ENCODE measurements at regions not wholly inside any gene's neighbourhood (a gene's known extent, or its start where the extent isn't known, plus 50 kb on each side); places are given as distances from the start of the nearest gene placed in this dataset.
"Not testable (repeated sequence)": the region's sequence is repeated elsewhere in the genome, so short reads cannot be mapped to it uniquely, and the experiment has no call there.

GRCh38 chr3:4062621-4063020, 240.5 kb upstream of the SETMAR start:
- Histone ChIP-seq H3K9ac (ENCODE audit: low read length in 5 of 5) (no peak overlapping the region), H3K4me3 (ENCODE audit: low read depth in 1 of 5, low read length in 5 of 5) (no peak overlapping the region), H3K27me3 (ENCODE audit: control insufficient read depth in 5 of 5, insufficient read depth in 4 of 5, low read length in 5 of 5) (no peaks in the 10 kb centered on the region), H3K9me3 (ENCODE audit: control insufficient read depth in 5 of 5, low read length in 5 of 5) (no peaks in the 10 kb centered on the region), H3K36me3 (ENCODE audit: control insufficient read depth in 5 of 5, insufficient read depth in 5 of 5, low read length in 5 of 5) (peaks cover 0 to 2% (median 0%) of the 10 kb centered on the region in 5 donors), H3K27ac (ENCODE audit: low read depth, low read length) (no peak overlapping the region), H3K4me1 (ENCODE audit: control insufficient read depth in 5 of 5, insufficient read depth in 5 of 5, low read length in 5 of 5) (peaks cover 0 to 12% (median 0%) of the 10 kb centered on the region in 5 donors)

GRCh38 chr3:4063916-4064574, 239.1 kb upstream of the SETMAR start:
- H3K27me3 ChIP-seq (ENCODE audit: control insufficient read depth in 5 of 5, insufficient read depth in 4 of 5, low read length in 5 of 5) = no peaks in the 10 kb centered on the region
- H3K4me1 ChIP-seq (ENCODE audit: control insufficient read depth in 5 of 5, insufficient read depth in 5 of 5, low read length in 5 of 5) = peaks cover 0 to 12% (median 0%) of the 10 kb centered on the region in 5 donors
- H3K36me3 ChIP-seq (ENCODE audit: control insufficient read depth in 5 of 5, insufficient read depth in 5 of 5, low read length in 5 of 5) = peaks cover 0 to 5% (median 0%) of the 10 kb centered on the region in 5 donors
- no peaks in the 10 kb centered on the region for H3K9me3 ChIP-seq (ENCODE audit: control insufficient read depth in 5 of 5, low read length in 5 of 5)
- no peak overlapping the region for H3K9ac ChIP-seq (ENCODE audit: low read length in 5 of 5)
- no peak overlapping the region for H3K27ac ChIP-seq (ENCODE audit: low read depth, low read length)
- no peak overlapping the region for H3K4me3 ChIP-seq (ENCODE audit: low read depth in 1 of 5, low read length in 5 of 5)

GRCh38 chr3:4065085-4065484, 238.1 kb upstream of the SETMAR start:
- Histone ChIP-seq H3K4me1 (ENCODE audit: control insufficient read depth in 5 of 5, insufficient read depth in 5 of 5, low read length in 5 of 5) (peaks cover 0 to 8% (median 0%) of the 10 kb centered on the region in 5 donors), H3K27me3 (ENCODE audit: control insufficient read depth in 5 of 5, insufficient read depth in 4 of 5, low read length in 5 of 5) (no peaks in the 10 kb centered on the region), H3K9me3 (ENCODE audit: control insufficient read depth in 5 of 5, low read length in 5 of 5) (no peaks in the 10 kb centered on the region), H3K4me3 (ENCODE audit: low read depth in 1 of 5, low read length in 5 of 5) (no peak overlapping the region), H3K9ac (ENCODE audit: low read length in 5 of 5) (no peak overlapping the region), H3K27ac (ENCODE audit: low read depth, low read length) (no peak overlapping the region), H3K36me3 (ENCODE audit: control insufficient read depth in 5 of 5, insufficient read depth in 5 of 5, low read length in 5 of 5) (peaks cover 0 to 5% (median 0%) of the 10 kb centered on the region in 5 donors)

GRCh38 chr3:4065554-4065953, 237.6 kb upstream of the SETMAR start:
- H3K27me3 ChIP-seq (ENCODE audit: control insufficient read depth in 5 of 5, insufficient read depth in 4 of 5, low read length in 5 of 5) = no peaks in the 10 kb centered on the region
- peaks cover 0 to 6% (median 0%) of the 10 kb centered on the region in 5 donors for H3K4me1 ChIP-seq (ENCODE audit: control insufficient read depth in 5 of 5, insufficient read depth in 5 of 5, low read length in 5 of 5)
- no peaks in the 10 kb centered on the region for H3K9me3 ChIP-seq (ENCODE audit: control insufficient read depth in 5 of 5, low read length in 5 of 5)
- H3K4me3 ChIP-seq (ENCODE audit: low read depth in 1 of 5, low read length in 5 of 5) = no peak overlapping the region
- peaks cover 0 to 5% (median 0%) of the 10 kb centered on the region in 5 donors for H3K36me3 ChIP-seq (ENCODE audit: control insufficient read depth in 5 of 5, insufficient read depth in 5 of 5, low read length in 5 of 5)
- no peak overlapping the region for H3K9ac ChIP-seq (ENCODE audit: low read length in 5 of 5)
- no peak overlapping the region for H3K27ac ChIP-seq (ENCODE audit: low read depth, low read length)

- Histone ChIP-seq H3K36me3 (ENCODE audit: control insufficient read depth in 5 of 5, insufficient read depth in 5 of 5, low read length in 5 of 5) (peaks cover 0 to 5% (median 0%) of the 10 kb centered on the region in 5 donors), H3K9me3 (ENCODE audit: control insufficient read depth in 5 of 5, low read length in 5 of 5) (no peaks in the 10 kb centered on the region), H3K4me3 (ENCODE audit: low read depth in 1 of 5, low read length in 5 of 5) (no peak overlapping the region), H3K27me3 (ENCODE audit: control insufficient read depth in 5 of 5, insufficient read depth in 4 of 5, low read length in 5 of 5) (no peaks in the 10 kb centered on the region), H3K9ac (ENCODE audit: low read length in 5 of 5) (no peak overlapping the region), H3K27ac (ENCODE audit: low read depth, low read length) (no peak overlapping the region), H3K4me1 (ENCODE audit: control insufficient read depth in 5 of 5, insufficient read depth in 5 of 5, low read length in 5 of 5) (no peaks in the 10 kb centered on the region)
Observed at GRCh38 chr3:4067893-4068292, 235.3 kb upstream of the SETMAR start.

- H3K27ac ChIP-seq (ENCODE audit: low read depth, low read length) = no peak overlapping the region
- H3K9ac ChIP-seq (ENCODE audit: low read length in 5 of 5) = no peak overlapping the region
- H3K4me3 ChIP-seq (ENCODE audit: low read depth in 1 of 5, low read length in 5 of 5) = no peak overlapping the region
- no peaks in the 10 kb centered on the region for H3K9me3 ChIP-seq (ENCODE audit: control insufficient read depth in 5 of 5, low read length in 5 of 5)
- H3K36me3 ChIP-seq (ENCODE audit: control insufficient read depth in 5 of 5, insufficient read depth in 5 of 5, low read length in 5 of 5) = peaks cover 0 to 5% (median 0%) of the 10 kb centered on the region in 5 donors
- no peaks in the 10 kb centered on the region for H3K4me1 ChIP-seq (ENCODE audit: control insufficient read depth in 5 of 5, insufficient read depth in 5 of 5, low read length in 5 of 5)
- H3K27me3 ChIP-seq (ENCODE audit: control insufficient read depth in 5 of 5, insufficient read depth in 4 of 5, low read length in 5 of 5) = no peaks in the 10 kb centered on the region
Observed at GRCh38 chr3:4069796-4070195, 233.4 kb upstream of the SETMAR start.

GRCh38 chr3:4071481-4072184, 231.5 kb upstream of the SETMAR start:
- H3K9me3 ChIP-seq (ENCODE audit: control insufficient read depth in 5 of 5, low read length in 5 of 5) = no peaks in the 10 kb centered on the region
- H3K4me1 ChIP-seq (ENCODE audit: control insufficient read depth in 5 of 5, insufficient read depth in 5 of 5, low read length in 5 of 5) = no peaks in the 10 kb centered on the region
- H3K9ac ChIP-seq (ENCODE audit: low read length in 5 of 5) = no peak overlapping the region
- H3K4me3 ChIP-seq (ENCODE audit: low read depth in 1 of 5, low read length in 5 of 5) = no peak overlapping the region
- peaks cover 0 to 3% (median 0%) of the 10 kb centered on the region in 5 donors for H3K36me3 ChIP-seq (ENCODE audit: control insufficient read depth in 5 of 5, insufficient read depth in 5 of 5, low read length in 5 of 5)
- no peak overlapping the region for H3K27ac ChIP-seq (ENCODE audit: low read depth, low read length)
- H3K27me3 ChIP-seq (ENCODE audit: control insufficient read depth in 5 of 5, insufficient read depth in 4 of 5, low read length in 5 of 5) = no peaks in the 10 kb centered on the region

GRCh38 chr3:4077278-4077677, 225.9 kb upstream of the SETMAR start:
- H3K4me1 ChIP-seq (ENCODE audit: control insufficient read depth in 5 of 5, insufficient read depth in 5 of 5, low read length in 5 of 5); H3K27ac ChIP-seq (ENCODE audit: low read depth, low read length): not testable (repeated sequence)

GRCh38 chr3:4077950-4078349, 225.2 kb upstream of the SETMAR start:
- no peaks in the 10 kb centered on the region for H3K4me1 ChIP-seq (ENCODE audit: control insufficient read depth in 5 of 5, insufficient read depth in 5 of 5, low read length in 5 of 5)
- no peaks in the 10 kb centered on the region for H3K9me3 ChIP-seq (ENCODE audit: control insufficient read depth in 5 of 5, low read length in 5 of 5)
- H3K27ac ChIP-seq (ENCODE audit: low read depth, low read length) = no peak overlapping the region

More at GRCh38 chr3:4077278-4077677, 225.9 kb upstream of the SETMAR start:
- H3K27me3 ChIP-seq (ENCODE audit: control insufficient read depth in 5 of 5, insufficient read depth in 4 of 5, low read length in 5 of 5); H3K9me3 ChIP-seq (ENCODE audit: control insufficient read depth in 5 of 5, low read length in 5 of 5); H3K36me3 ChIP-seq (ENCODE audit: control insufficient read depth in 5 of 5, insufficient read depth in 5 of 5, low read length in 5 of 5); H3K4me3 ChIP-seq (ENCODE audit: low read depth in 1 of 5, low read length in 5 of 5); H3K9ac ChIP-seq (ENCODE audit: low read length in 5 of 5): not testable (repeated sequence)

GRCh38 chr3:4078903-4079302, 224.3 kb upstream of the SETMAR start:
- Histone ChIP-seq H3K4me3 (ENCODE audit: low read depth in 1 of 5, low read length in 5 of 5) (no peak overlapping the region), H3K9ac (ENCODE audit: low read length in 5 of 5) (no peak overlapping the region), H3K36me3 (ENCODE audit: control insufficient read depth in 5 of 5, insufficient read depth in 5 of 5, low read length in 5 of 5) (no peaks in the 10 kb centered on the region), H3K4me1 (ENCODE audit: control insufficient read depth in 5 of 5, insufficient read depth in 5 of 5, low read length in 5 of 5) (no peaks in the 10 kb centered on the region), H3K27me3 (ENCODE audit: control insufficient read depth in 5 of 5, insufficient read depth in 4 of 5, low read length in 5 of 5) (no peaks in the 10 kb centered on the region), H3K9me3 (ENCODE audit: control insufficient read depth in 5 of 5, low read length in 5 of 5) (no peaks in the 10 kb centered on the region), H3K27ac (ENCODE audit: low read depth, low read length) (no peak overlapping the region)

More at GRCh38 chr3:4077950-4078349, 225.2 kb upstream of the SETMAR start:
- no peak overlapping the region for H3K4me3 ChIP-seq (ENCODE audit: low read depth in 1 of 5, low read length in 5 of 5)
- no peaks in the 10 kb centered on the region for H3K27me3 ChIP-seq (ENCODE audit: control insufficient read depth in 5 of 5, insufficient read depth in 4 of 5, low read length in 5 of 5)
- no peak overlapping the region for H3K9ac ChIP-seq (ENCODE audit: low read length in 5 of 5)
- H3K36me3 ChIP-seq (ENCODE audit: control insufficient read depth in 5 of 5, insufficient read depth in 5 of 5, low read length in 5 of 5) = no peaks in the 10 kb centered on the region
